ENCODE measurements at regions not wholly inside any gene's neighbourhood (a gene's known extent, or its start where the extent isn't known, plus 50 kb on each side); places are given as distances from the start of the nearest gene placed in this dataset.

DNA sequence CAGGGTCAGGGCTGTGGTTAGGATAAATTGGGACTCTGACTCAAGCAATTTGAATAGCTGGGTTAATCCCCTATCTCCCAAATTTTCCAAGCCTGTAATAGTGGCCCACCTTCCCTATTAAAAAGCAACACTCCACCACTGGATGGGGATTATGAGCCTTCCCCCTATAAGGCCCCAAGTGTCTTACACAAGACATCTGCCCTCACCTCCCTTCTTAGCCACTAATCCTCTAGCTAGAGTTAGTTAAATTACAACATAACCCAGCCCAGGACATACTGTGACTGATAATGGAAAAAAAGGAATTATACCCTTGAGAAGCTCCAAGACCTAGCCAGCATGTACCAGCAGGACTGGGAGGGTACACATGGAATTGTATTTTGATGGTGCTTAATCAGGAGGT is 190.4 kb downstream of the NRP2 start:
- POLR2A ChIA-PET: no interaction called here

DNA sequence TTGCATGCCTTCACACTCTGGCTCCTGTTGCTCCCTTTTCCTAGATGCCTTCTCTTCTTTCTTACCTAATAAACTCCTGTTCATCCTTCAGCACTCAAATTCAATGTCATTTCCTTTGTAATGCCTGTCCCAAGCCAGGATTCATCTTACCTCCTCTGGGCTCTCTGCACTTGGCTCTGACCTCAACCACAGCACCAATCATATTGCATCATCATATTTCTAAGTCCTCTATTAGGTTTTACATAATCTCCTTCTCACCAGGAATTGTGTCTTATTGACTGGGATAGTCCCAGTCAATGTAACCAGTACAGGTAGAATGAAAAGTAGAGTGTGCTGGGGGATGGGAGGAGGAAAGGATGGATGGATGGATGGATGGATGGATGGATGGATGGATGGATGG is 187.1 kb downstream of the NRP2 start:
- intact Hi-C loops (cut with micrococcal nuclease): no loop called here
- H3K36me3 Mint-ChIP-seq (ENCODE audit: low read depth): no peaks in the 10 kb centered on the region
- DNase-seq (no peak), ATAC-seq (ENCODE audit: low read depth) (no peak)
- POLR2A ChIA-PET: no interaction called here
- H3K27ac Mint-ChIP-seq: no peak overlapping the region
- TF ChIP-seq, protein P1, sequence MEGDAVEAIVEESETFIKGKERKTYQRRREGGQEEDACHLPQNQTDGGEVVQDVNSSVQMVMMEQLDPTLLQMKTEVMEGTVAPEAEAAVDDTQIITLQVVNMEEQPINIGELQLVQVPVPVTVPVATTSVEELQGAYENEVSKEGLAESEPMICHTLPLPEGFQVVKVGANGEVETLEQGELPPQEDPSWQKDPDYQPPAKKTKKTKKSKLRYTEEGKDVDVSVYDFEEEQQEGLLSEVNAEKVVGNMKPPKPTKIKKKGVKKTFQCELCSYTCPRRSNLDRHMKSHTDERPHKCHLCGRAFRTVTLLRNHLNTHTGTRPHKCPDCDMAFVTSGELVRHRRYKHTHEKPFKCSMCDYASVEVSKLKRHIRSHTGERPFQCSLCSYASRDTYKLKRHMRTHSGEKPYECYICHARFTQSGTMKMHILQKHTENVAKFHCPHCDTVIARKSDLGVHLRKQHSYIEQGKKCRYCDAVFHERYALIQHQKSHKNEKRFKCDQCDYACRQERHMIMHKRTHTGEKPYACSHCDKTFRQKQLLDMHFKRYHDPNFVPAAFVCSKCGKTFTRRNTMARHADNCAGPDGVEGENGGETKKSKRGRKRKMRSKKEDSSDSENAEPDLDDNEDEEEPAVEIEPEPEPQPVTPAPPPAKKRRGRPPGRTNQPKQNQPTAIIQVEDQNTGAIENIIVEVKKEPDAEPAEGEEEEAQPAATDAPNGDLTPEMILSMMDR (IDR thresholded peaks at IDR 0.05): no peak
- H3K4me1 Mint-ChIP-seq: no peaks in the 10 kb centered on the region
- H3K27me3 Mint-ChIP-seq: peaks cover 10% of the 10 kb centered on the region
- CTCF ChIA-PET: no interaction called here
- no peak overlapping the region for H3K4me3 Mint-ChIP-seq
- H3K9me3 Mint-ChIP-seq: no peaks in the 10 kb centered on the region

More for the DNA sequence above, 190.4 kb downstream of the NRP2 start:
- CTCF ChIA-PET: no interaction called here
- DNase-seq (no peak), ATAC-seq (ENCODE audit: low read depth) (no peak)
- H3K36me3 Mint-ChIP-seq (ENCODE audit: low read depth): no peaks in the 10 kb centered on the region
- H3K27me3 Mint-ChIP-seq: peaks cover 8% of the 10 kb centered on the region
- H3K4me1 Mint-ChIP-seq: no peaks in the 10 kb centered on the region
- no peak overlapping the region for H3K27ac Mint-ChIP-seq
- intact Hi-C loops (cut with micrococcal nuclease): no loop called here
- no peaks in the 10 kb centered on the region for H3K9me3 Mint-ChIP-seq
- H3K4me3 Mint-ChIP-seq: no peak overlapping the region
- TF ChIP-seq, protein P1 (IDR thresholded peaks at IDR 0.05): no peak

DNA sequence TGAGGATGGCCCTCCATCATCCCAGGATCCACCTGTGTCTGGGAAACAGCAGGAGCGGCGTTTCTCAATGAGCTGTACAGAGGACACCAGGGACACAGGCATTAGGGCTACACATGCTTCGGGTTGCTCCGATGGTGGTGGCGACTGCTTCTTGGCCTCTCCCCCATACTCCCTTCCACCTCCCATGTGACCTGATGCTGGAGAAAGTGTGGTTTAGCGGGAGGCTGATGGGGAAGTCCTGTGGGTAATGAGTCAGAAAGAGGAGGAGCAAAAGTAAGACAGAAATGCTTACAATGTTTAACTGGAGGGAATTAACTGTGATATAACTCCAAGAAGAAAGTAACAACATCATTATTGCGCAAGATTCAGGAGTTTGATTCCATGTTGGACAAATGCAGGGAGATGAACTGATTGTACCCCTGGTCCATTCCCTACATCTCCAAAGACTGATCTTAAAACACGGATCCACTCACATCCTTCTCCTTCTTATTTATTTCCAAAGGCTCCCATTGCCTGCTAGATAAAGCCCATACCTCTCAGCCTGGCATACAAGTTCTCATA is 186.6 kb downstream of the NRP2 start:
- Mint-ChIP-seq H3K36me3 (ENCODE audit: low read depth) (no peaks in the 10 kb centered on the region), H3K4me3 (no peak overlapping the region), H3K4me1 (no peaks in the 10 kb centered on the region), H3K9me3 (no peaks in the 10 kb centered on the region), H3K27ac (no peak overlapping the region), H3K27me3 (peaks cover 10% of the 10 kb centered on the region)
- DNase-seq: no peak
- no peak for ATAC-seq (ENCODE audit: low read depth)
- CTCF ChIA-PET: no interaction called here
- POLR2A ChIA-PET: no interaction called here
- TF ChIP-seq, protein P1 (IDR thresholded peaks at IDR 0.05): no peak
- intact Hi-C loops (cut with micrococcal nuclease): no loop called here

DNA sequence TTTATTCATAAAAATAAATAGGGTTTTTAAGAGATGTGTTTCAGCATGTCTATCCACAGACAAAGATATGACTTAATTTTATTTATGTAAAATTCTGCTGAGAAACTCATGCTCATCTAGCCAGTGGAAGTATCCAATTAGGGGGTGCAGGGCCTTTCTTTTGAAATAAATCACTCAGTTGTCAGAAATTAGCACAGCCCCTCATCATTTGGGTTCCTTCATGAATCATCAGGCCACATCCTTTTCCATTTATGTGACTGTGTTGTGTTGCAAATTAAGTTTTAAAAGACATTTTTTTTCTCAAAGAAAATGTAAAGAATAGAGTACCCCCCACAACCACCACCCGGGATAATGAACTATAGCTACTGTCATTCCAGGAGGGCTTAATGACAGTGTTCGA is 185.8 kb downstream of the NRP2 start:
- Mint-ChIP-seq H3K27ac (no peak overlapping the region), H3K4me3 (no peak overlapping the region), H3K9me3 (no peaks in the 10 kb centered on the region), H3K36me3 (ENCODE audit: low read depth) (no peaks in the 10 kb centered on the region), H3K27me3 (peaks cover 10% of the 10 kb centered on the region), H3K4me1 (no peaks in the 10 kb centered on the region)
- intact Hi-C loops (cut with micrococcal nuclease): no loop called here
- ATAC-seq (ENCODE audit: low read depth): no peak
- no peak for DNase-seq
- ChIA-PET POLR2A (no interaction called here), CTCF (no interaction called here)
- TF ChIP-seq, protein P1 (IDR thresholded peaks at IDR 0.05): no peak

DNA sequence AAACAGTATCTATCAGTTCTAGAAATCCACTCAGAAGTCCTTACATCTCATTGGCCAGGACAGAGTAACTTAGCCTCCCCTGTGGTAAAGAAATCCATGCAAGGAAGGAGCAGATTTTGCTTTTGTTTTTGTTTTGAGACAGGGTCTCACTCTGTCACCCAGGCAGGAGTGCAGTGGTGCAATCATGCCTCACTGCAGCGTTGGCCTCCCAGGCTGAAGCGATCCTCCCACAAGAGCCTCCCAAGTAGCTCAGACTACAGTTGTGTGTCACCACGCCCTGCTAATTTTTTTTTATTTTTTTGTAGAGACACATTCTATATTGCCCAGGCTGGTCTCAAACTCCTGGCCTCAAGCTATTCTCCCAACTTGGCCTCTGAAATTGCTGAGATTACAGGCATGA is 185.1 kb downstream of the NRP2 start:
- Mint-ChIP-seq H3K9me3 (no peaks in the 10 kb centered on the region), H3K36me3 (ENCODE audit: low read depth) (no peaks in the 10 kb centered on the region), H3K4me3 (no peak overlapping the region), H3K27ac (no peak overlapping the region), H3K27me3 (peaks cover 10% of the 10 kb centered on the region), H3K4me1 (no peaks in the 10 kb centered on the region)
- ChIA-PET CTCF (no interaction called here), POLR2A (no interaction called here)
- intact Hi-C loops (cut with micrococcal nuclease): no loop called here
- ATAC-seq (ENCODE audit: low read depth): no peak
- DNase-seq: no peak
- TF ChIP-seq, protein P1 (IDR thresholded peaks at IDR 0.05): no peak
